K562 (cell line): ENCODE measurements at regions not wholly inside any gene's neighbourhood (a gene's known extent, or its start where the extent isn't known, plus 50 kb on each side); places are given as distances from the start of the nearest gene placed in this dataset.

ENCODE experiments used
- ATAC-seq: fragments of 200-7000 bp; cut with Tn5 transposase; 3 replicates; pipeline ENCODE4 v1.9.1; 2020; ENCODE audit warnings: moderate library complexity
- BruUV-seq: library from RNA; stranded (reverse); fragments of 400-500 nt; replicated peaks from 2 replicates; lab custom pipeline; 2021; lab: Mats Ljungman, UMichigan
- CTCF ChIA-PET: fragments of 300-600 bp; formaldehyde crosslinking; extraction: SDS; loops from one replicate; lab custom pipeline; 2021; ENCODE audit warnings: low intra/inter-chr PET ratio; lab: Yijun Ruan, JAX
- POLR2A ChIA-PET: fragments of 300-600, 350-650 bp; sonication (Branson Sonifier 250); formaldehyde crosslinking; extraction: SDS; loops from one replicate; lab custom pipeline; 2021; ENCODE audit warnings: antibody characterized with exemption, inconsistent platforms; lab: Yijun Ruan, JAX
- DNase-seq, 4 experiments: peaks; one replicate each; pipeline versions ENCODE4 v3.0.0 to v3.0.0-alpha.2; 2011 to 2018; ENCODE audit warnings: low spot score in 3 of 4, mixed read lengths in 3 of 4; ENCODE audit errors: extremely low read depth in 1 of 4
- FAIRE-seq: peaks from 2 replicates; lab custom pipeline; 2011; peaks lifted over from hg19 to GRCh38; lab: Jason Lieb, UNC
- H2AFZ ChIP-seq: 2 replicates; pipeline ENCODE4 v1.6.0; 2011; ENCODE audit warnings: low read depth, low read length, control low read depth, inconsistent platforms
- H3K27ac ChIP-seq: fragments of 200-600 bp; 3 replicates; pipeline ENCODE4 v1.8.0; 2011; ENCODE audit warnings: low read depth, mild to moderate bottlenecking, control low read depth, inconsistent platforms, low read length, moderate library complexity, mixed read lengths; ENCODE audit errors: extremely low read depth
- H3K27me3 ChIP-seq, 2 experiments: fragments of 300-600 bp in 1 of 2; 2 replicates in 1 of 2; 3 replicates in 1 of 2; pipeline versions ENCODE4 v1.6.0 to v1.8.0; 2011; ENCODE audit warnings: inconsistent platforms in 2 of 2, low read length in 2 of 2, mild to moderate bottlenecking in 1 of 2, mixed read lengths in 1 of 2, moderate library complexity in 1 of 2; ENCODE audit not compliant: control insufficient read depth in 2 of 2, insufficient read depth in 2 of 2
- H3K36me3 ChIP-seq: fragments of 300-600 bp; 3 replicates; pipeline ENCODE4 v1.8.0; 2011; ENCODE audit warnings: mild to moderate bottlenecking, low read length, inconsistent platforms; ENCODE audit not compliant: control insufficient read depth, insufficient read depth
- H3K4me1 ChIP-seq, 2 experiments: fragments of 200-600 bp in 1 of 2; replicated peaks in 1 of 2; 2 replicates in 1 of 2; 3 replicates in 1 of 2; pipeline versions ENCODE4 v1.5.1 to v1.8.0; 2011; ENCODE audit warnings: inconsistent platforms in 2 of 2, low read length in 2 of 2, mild to moderate bottlenecking in 1 of 2, mixed read lengths in 1 of 2, moderate library complexity in 1 of 2; ENCODE audit not compliant: control insufficient read depth in 2 of 2, insufficient read depth in 2 of 2
- H3K4me2 ChIP-seq: 2 replicates; pipeline ENCODE4 v1.6.1; 2011; ENCODE audit warnings: low read length, control low read depth, inconsistent platforms, mixed read lengths; ENCODE audit not compliant: insufficient read depth
- H3K4me3 ChIP-seq: fragments of 200-600 bp; sonication (generic), shearing (Covaris generic); 2 replicates; pipeline ENCODE4 v1.5.1; 2016; ENCODE audit warnings: control low read depth, inconsistent platforms
- H3K79me2 ChIP-seq: fragments of 200-600 bp; 3 replicates; pipeline ENCODE4 v1.8.0; 2011; ENCODE audit warnings: low read length, inconsistent platforms; ENCODE audit not compliant: control insufficient read depth, insufficient read depth
- H3K9ac ChIP-seq, 2 experiments: 2 replicates each; pipeline versions ENCODE4 v1.6.0 to v1.6.1; 2011; ENCODE audit warnings: low read depth in 2 of 2, low read length in 2 of 2, control low read depth in 1 of 2, inconsistent platforms in 1 of 2, mild to moderate bottlenecking in 1 of 2, mixed read lengths in 1 of 2; ENCODE audit not compliant: insufficient read depth in 1 of 2
- H3K9me1 ChIP-seq: one replicate; pipeline ENCODE4 v1.6.0; 2011; ENCODE audit warnings: inconsistent platforms, mild to moderate bottlenecking, low read length, moderate library complexity; ENCODE audit not compliant: control insufficient read depth, insufficient read depth
- H3K9me3 ChIP-seq: replicated peaks from 2 replicates; pipeline ENCODE4 v1.5.1; 2011; ENCODE audit warnings: low read depth, low read length, inconsistent platforms; ENCODE audit not compliant: control insufficient read depth, insufficient read depth
- H4K20me1 ChIP-seq: replicated peaks from 2 replicates; pipeline ENCODE4 v1.6.1; 2011; ENCODE audit warnings: low read length, inconsistent platforms, mixed read lengths; ENCODE audit not compliant: control insufficient read depth, insufficient read depth
- ZNF253 ChIP-seq: fragments of 250-450 bp; sonication (Bioruptor Pico); conservative IDR thresholded peaks from 2 replicates; pipeline ENCODE4 v1.6.1; 2021; ENCODE audit warnings: mild to moderate bottlenecking
- WGBS: fragments of 100-300 bp; shearing (Covaris generic); methylation state at CpG from one replicate; pipeline ENCODE4 v1.1.6; 2016; ENCODE audit warnings: low coverage, mixed read lengths; ENCODE audit not compliant: insufficient coverage; ENCODE audit errors: missing lambda C conversion rate; 5-methylcytosine and 5-hydroxymethylcytosine counted together
- in situ Hi-C: fragments of 300-500 bp; cut with MboI; formaldehyde crosslinking; loops from 4 replicates; pipeline ENCODE4 v1.15.0; 2018; ENCODE audit warnings: inconsistent platforms, mixed read lengths
- intact Hi-C: fragments of 100-400 bp; cut with micrococcal nuclease; formaldehyde crosslinking; loops from 2 replicates; pipeline ENCODE4 v1.14.2; 2022
- TF ChIP-seq, protein P1 (sequence below): fragments of 250-450 bp; sonication (Bioruptor Pico); IDR thresholded peaks from 2 replicates; pipeline ENCODE4 v1.4.0; 2020; ENCODE audit warnings: mild to moderate bottlenecking, moderate library complexity, borderline replicate concordance

GRCh38 chr2:6079405-6079804 lies 387.2 kb downstream of the SOX11 start:
- TF ChIP-seq, protein P1, sequence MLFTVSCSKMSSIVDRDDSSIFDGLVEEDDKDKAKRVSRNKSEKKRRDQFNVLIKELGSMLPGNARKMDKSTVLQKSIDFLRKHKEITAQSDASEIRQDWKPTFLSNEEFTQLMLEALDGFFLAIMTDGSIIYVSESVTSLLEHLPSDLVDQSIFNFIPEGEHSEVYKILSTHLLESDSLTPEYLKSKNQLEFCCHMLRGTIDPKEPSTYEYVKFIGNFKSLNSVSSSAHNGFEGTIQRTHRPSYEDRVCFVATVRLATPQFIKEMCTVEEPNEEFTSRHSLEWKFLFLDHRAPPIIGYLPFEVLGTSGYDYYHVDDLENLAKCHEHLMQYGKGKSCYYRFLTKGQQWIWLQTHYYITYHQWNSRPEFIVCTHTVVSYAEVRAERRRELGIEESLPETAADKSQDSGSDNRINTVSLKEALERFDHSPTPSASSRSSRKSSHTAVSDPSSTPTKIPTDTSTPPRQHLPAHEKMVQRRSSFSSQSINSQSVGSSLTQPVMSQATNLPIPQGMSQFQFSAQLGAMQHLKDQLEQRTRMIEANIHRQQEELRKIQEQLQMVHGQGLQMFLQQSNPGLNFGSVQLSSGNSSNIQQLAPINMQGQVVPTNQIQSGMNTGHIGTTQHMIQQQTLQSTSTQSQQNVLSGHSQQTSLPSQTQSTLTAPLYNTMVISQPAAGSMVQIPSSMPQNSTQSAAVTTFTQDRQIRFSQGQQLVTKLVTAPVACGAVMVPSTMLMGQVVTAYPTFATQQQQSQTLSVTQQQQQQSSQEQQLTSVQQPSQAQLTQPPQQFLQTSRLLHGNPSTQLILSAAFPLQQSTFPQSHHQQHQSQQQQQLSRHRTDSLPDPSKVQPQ, result no peak
- no peak for TF ChIP-seq ZNF253 (CRISPR knock-in tag)
- CTCF ChIA-PET, result no interaction called here

More at GRCh38 chr2:6079405-6079804, 387.2 kb downstream of the SOX11 start:
- no TSS peak for BruUV-seq
- no peaks in the 10 kb centered on the region for H3K9me3 ChIP-seq
- ATAC-seq (no peak), DNase-seq (no peak), FAIRE-seq (no peak)
- H4K20me1 ChIP-seq, result no peaks in the 10 kb centered on the region
- H3K79me2 ChIP-seq, result no peaks in the 10 kb centered on the region
- in situ Hi-C loops (no loop called here), intact Hi-C loops (no loop called here)
- no peak overlapping the region for H3K27ac ChIP-seq
- POLR2A ChIA-PET, result no interaction called here
- no peak overlapping the region for H3K4me2 ChIP-seq
- H3K27me3 ChIP-seq, result no peaks in the 10 kb centered on the region
- no peak overlapping the region for H2AFZ ChIP-seq
- H3K4me3 ChIP-seq, result no peak overlapping the region
- no peaks in the 10 kb centered on the region for H3K4me1 ChIP-seq
- H3K9me1 ChIP-seq, result no peaks in the 10 kb centered on the region
- 2% methylated on average over 5 of the region's 5 CpGs for WGBS
- H3K36me3 ChIP-seq, result no peaks in the 10 kb centered on the region
- no peak overlapping the region for H3K9ac ChIP-seq
